ENCODE measurements at regions not wholly inside any gene's neighbourhood (a gene's known extent, or its start where the extent isn't known, plus 50 kb on each side); places are given as distances from the start of the nearest gene placed in this dataset.
"Not testable (repeated sequence)": the region's sequence is repeated elsewhere in the genome, so short reads cannot be mapped to it uniquely, and the experiment has no call there.

DNA sequence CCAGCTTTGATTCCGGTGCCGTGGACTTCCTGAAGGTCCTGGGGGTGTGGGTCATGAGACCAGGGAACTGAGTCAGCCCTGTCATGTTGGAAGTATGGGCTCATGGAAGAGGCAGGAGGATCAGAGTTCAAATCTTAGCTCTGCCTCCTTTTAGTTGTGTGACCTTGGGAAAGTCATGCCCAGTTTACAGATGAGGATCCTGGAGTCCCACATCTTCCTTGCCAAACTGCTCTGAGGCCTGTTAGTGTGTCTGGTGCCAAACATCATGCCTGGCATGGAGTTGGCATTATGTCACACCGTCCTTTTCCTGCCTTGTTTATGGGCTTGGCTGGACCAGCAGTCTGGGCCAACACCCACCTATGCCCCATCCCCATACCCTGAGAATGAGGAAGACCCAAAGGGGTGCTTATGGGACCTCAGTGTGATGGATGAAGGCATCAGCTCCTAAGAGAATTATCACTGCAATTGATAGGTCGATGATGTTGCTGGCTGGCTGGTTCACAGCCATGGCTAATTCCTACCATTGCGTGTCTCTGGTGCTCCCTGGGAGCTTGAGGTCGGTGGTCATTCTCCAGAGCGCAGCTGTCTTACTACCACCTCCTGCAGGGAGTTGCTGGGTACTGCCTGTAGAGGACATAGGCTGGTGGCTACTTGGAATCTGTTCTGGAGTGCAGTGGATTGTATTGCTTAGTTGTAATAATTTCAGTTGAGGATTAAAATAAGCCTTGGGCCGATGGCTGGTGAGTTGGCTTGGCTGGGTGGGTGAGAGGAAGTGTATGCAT is 140.5 kb upstream of the PITX1 start:
- H3K27me3 ChIP-seq (ENCODE audit: control insufficient read depth in 1 of 2, insufficient read depth in 2 of 2, low read length in 2 of 2), result peaks cover 5 to 6% of the 10 kb centered on the region in 2 donors
- no peaks in the 10 kb centered on the region for H3K36me3 ChIP-seq (ENCODE audit: control insufficient read depth in 2 of 2, insufficient read depth in 2 of 2, low read length in 2 of 2)
- H3K9ac ChIP-seq (ENCODE audit: low read length in 2 of 2), result no peak overlapping the region
- no peaks in the 10 kb centered on the region for H3K4me1 ChIP-seq (ENCODE audit: control insufficient read depth, insufficient read depth, low read length)
- no peaks in the 10 kb centered on the region for H3K9me3 ChIP-seq (ENCODE audit: control insufficient read depth in 2 of 2, low read length in 2 of 2)
- no peak overlapping the region for H3K4me3 ChIP-seq (ENCODE audit: low read length in 2 of 2)
- no peak overlapping the region for H3K27ac ChIP-seq (ENCODE audit: low read length)

DNA sequence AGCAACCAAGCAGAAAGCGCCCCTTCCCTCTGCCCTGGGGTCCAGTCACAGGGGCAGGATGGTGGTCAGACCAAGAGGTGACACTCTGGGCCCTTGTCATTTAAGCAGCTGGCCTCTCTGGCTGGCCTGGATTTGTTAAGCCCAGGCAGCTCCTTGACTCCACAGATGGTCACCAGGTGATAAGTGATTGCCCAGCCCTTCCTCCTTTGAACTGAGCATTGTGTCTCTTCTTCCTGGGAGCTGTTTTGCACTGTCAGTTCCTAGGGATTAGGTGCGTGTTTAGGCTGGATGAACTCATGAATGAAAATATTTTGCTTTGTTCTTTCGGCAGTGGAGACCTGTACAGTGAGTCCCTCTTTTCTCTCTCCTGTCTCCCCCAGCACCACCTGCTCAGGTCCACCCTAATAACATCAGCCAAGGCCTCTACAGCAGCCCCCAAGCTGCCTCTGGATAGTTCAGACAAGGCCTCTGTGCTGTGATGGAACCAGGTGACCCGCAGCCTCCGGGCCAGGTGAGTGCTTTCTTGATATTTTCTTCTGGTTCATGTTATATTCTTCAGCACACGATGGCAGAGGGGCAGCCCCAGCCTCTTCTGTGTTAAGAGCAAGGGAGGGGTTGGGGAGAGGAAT is 139.7 kb upstream of the PITX1 start:
- H3K4me3 ChIP-seq (ENCODE audit: low read length in 2 of 2), result no peak overlapping the region
- H3K9ac ChIP-seq (ENCODE audit: low read length in 2 of 2), result no peak overlapping the region
- no peaks in the 10 kb centered on the region for H3K4me1 ChIP-seq (ENCODE audit: control insufficient read depth, insufficient read depth, low read length)
- no peaks in the 10 kb centered on the region for H3K36me3 ChIP-seq (ENCODE audit: control insufficient read depth in 2 of 2, insufficient read depth in 2 of 2, low read length in 2 of 2)
- peaks cover 5 to 6% of the 10 kb centered on the region in 2 donors for H3K27me3 ChIP-seq (ENCODE audit: control insufficient read depth in 1 of 2, insufficient read depth in 2 of 2, low read length in 2 of 2)
- no peak overlapping the region for H3K27ac ChIP-seq (ENCODE audit: low read length)
- H3K9me3 ChIP-seq (ENCODE audit: control insufficient read depth in 2 of 2, low read length in 2 of 2), result no peaks in the 10 kb centered on the region

GRCh38 chr5:135172718-135173117 is 138.7 kb upstream of the PITX1 start:
- Histone ChIP-seq H3K4me3 (ENCODE audit: low read length in 2 of 2) (no peak overlapping the region), H3K9me3 (ENCODE audit: control insufficient read depth in 2 of 2, low read length in 2 of 2) (no peaks in the 10 kb centered on the region), H3K27me3 (ENCODE audit: control insufficient read depth in 1 of 2, insufficient read depth in 2 of 2, low read length in 2 of 2) (peaks cover 5 to 6% of the 10 kb centered on the region in 2 donors), H3K9ac (ENCODE audit: low read length in 2 of 2) (no peak overlapping the region), H3K4me1 (ENCODE audit: control insufficient read depth, insufficient read depth, low read length) (no peaks in the 10 kb centered on the region), H3K36me3 (ENCODE audit: control insufficient read depth in 2 of 2, insufficient read depth in 2 of 2, low read length in 2 of 2) (no peaks in the 10 kb centered on the region), H3K27ac (ENCODE audit: low read length) (no peak overlapping the region)

GRCh38 chr5:135171336-135171735 is 137.3 kb upstream of the PITX1 start:
- peaks cover 4 to 5% of the 10 kb centered on the region in 2 donors for H3K27me3 ChIP-seq (ENCODE audit: control insufficient read depth in 1 of 2, insufficient read depth in 2 of 2, low read length in 2 of 2)
- H3K36me3 ChIP-seq (ENCODE audit: control insufficient read depth in 2 of 2, insufficient read depth in 2 of 2, low read length in 2 of 2), result no peaks in the 10 kb centered on the region
- H3K9ac ChIP-seq (ENCODE audit: low read length in 2 of 2), result no peak overlapping the region
- no peak overlapping the region for H3K4me3 ChIP-seq (ENCODE audit: low read length in 2 of 2)
- H3K27ac ChIP-seq (ENCODE audit: low read length), result no peak overlapping the region
- H3K4me1 ChIP-seq (ENCODE audit: control insufficient read depth, insufficient read depth, low read length), result no peaks in the 10 kb centered on the region
- H3K9me3 ChIP-seq (ENCODE audit: control insufficient read depth in 2 of 2, low read length in 2 of 2), result no peaks in the 10 kb centered on the region

- peaks cover 4 to 5% of the 10 kb centered on the region in 2 donors for H3K27me3 ChIP-seq (ENCODE audit: control insufficient read depth in 1 of 2, insufficient read depth in 2 of 2, low read length in 2 of 2)
- no peak overlapping the region for H3K27ac ChIP-seq (ENCODE audit: low read length)
These were observed 136.5 kb upstream of the PITX1 start for GRCh38 chr5:135170500-135170899.

GRCh38 chr5:135169753-135170152 is 135.7 kb upstream of the PITX1 start:
- H3K36me3 ChIP-seq (ENCODE audit: control insufficient read depth in 2 of 2, insufficient read depth in 2 of 2, low read length in 2 of 2), result no peaks in the 10 kb centered on the region
- no peak overlapping the region for H3K27ac ChIP-seq (ENCODE audit: low read length)
- H3K4me1 ChIP-seq (ENCODE audit: control insufficient read depth, insufficient read depth, low read length), result no peaks in the 10 kb centered on the region
- peaks cover 4 to 5% of the 10 kb centered on the region in 2 donors for H3K27me3 ChIP-seq (ENCODE audit: control insufficient read depth in 1 of 2, insufficient read depth in 2 of 2, low read length in 2 of 2)
- H3K4me3 ChIP-seq (ENCODE audit: low read length in 2 of 2), result no peak overlapping the region
- no peak overlapping the region for H3K9ac ChIP-seq (ENCODE audit: low read length in 2 of 2)
- H3K9me3 ChIP-seq (ENCODE audit: control insufficient read depth in 2 of 2, low read length in 2 of 2), result no peaks in the 10 kb centered on the region

More at GRCh38 chr5:135170500-135170899, 136.5 kb upstream of the PITX1 start:
- Histone ChIP-seq H3K9me3 (ENCODE audit: control insufficient read depth in 2 of 2, low read length in 2 of 2) (no peaks in the 10 kb centered on the region), H3K4me1 (ENCODE audit: control insufficient read depth, insufficient read depth, low read length) (no peaks in the 10 kb centered on the region), H3K36me3 (ENCODE audit: control insufficient read depth in 2 of 2, insufficient read depth in 2 of 2, low read length in 2 of 2) (no peaks in the 10 kb centered on the region), H3K9ac (ENCODE audit: low read length in 2 of 2) (no peak overlapping the region), H3K4me3 (ENCODE audit: low read length in 2 of 2) (no peak overlapping the region)

GRCh38 chr5:135167634-135168033 is 133.6 kb upstream of the PITX1 start:
- Histone ChIP-seq H3K9ac (ENCODE audit: low read length in 2 of 2) (no peak overlapping the region), H3K27me3 (ENCODE audit: control insufficient read depth in 1 of 2, insufficient read depth in 2 of 2, low read length in 2 of 2) (peaks cover 6 to 8% of the 10 kb centered on the region in 2 donors), H3K4me1 (ENCODE audit: control insufficient read depth, insufficient read depth, low read length) (no peaks in the 10 kb centered on the region), H3K36me3 (ENCODE audit: control insufficient read depth in 2 of 2, insufficient read depth in 2 of 2, low read length in 2 of 2) (no peaks in the 10 kb centered on the region), H3K9me3 (ENCODE audit: control insufficient read depth in 2 of 2, low read length in 2 of 2) (no peaks in the 10 kb centered on the region), H3K27ac (ENCODE audit: low read length) (no peak overlapping the region), H3K4me3 (ENCODE audit: low read length in 2 of 2) (no peak overlapping the region)

GRCh38 chr5:135164873-135165614 is 131.0 kb upstream of the PITX1 start:
- not testable (repeated sequence) for H3K4me3 ChIP-seq (ENCODE audit: low read length in 2 of 2); H3K27me3 ChIP-seq (ENCODE audit: control insufficient read depth in 1 of 2, insufficient read depth in 2 of 2, low read length in 2 of 2); H3K9me3 ChIP-seq (ENCODE audit: control insufficient read depth in 2 of 2, low read length in 2 of 2); H3K36me3 ChIP-seq (ENCODE audit: control insufficient read depth in 2 of 2, insufficient read depth in 2 of 2, low read length in 2 of 2); H3K9ac ChIP-seq (ENCODE audit: low read length in 2 of 2); H3K27ac ChIP-seq (ENCODE audit: low read length); H3K4me1 ChIP-seq (ENCODE audit: control insufficient read depth, insufficient read depth, low read length)

DNA sequence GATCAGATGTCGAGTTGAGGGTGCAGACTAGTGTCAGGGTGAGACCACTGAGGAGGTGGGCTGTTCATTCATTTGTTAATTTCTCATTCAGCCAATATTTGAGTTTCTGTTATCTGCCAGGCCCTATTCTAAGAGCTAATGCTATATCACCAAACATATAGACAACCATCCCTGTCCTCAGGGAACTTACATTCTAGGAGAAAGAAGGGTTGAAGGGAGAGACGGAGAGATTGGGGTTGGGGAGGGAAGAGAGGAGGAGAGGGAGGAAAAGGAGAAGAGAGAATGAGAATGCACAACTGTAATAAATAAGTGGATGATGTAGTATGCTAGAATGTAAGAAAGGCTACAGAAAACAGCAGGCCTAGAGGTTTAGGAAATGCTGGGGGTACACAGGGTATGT is 129.9 kb upstream of the PITX1 start:
- H3K9ac ChIP-seq (ENCODE audit: low read length in 2 of 2), result no peak overlapping the region
- no peak overlapping the region for H3K27ac ChIP-seq (ENCODE audit: low read length)
- H3K9me3 ChIP-seq (ENCODE audit: control insufficient read depth in 2 of 2, low read length in 2 of 2), result peaks cover 3 to 6% of the 10 kb centered on the region in 2 donors
- H3K4me1 ChIP-seq (ENCODE audit: control insufficient read depth, insufficient read depth, low read length), result no peaks in the 10 kb centered on the region
- H3K27me3 ChIP-seq (ENCODE audit: control insufficient read depth in 1 of 2, insufficient read depth in 2 of 2, low read length in 2 of 2), result peaks cover 4% of the 10 kb centered on the region in 2 donors
- no peaks in the 10 kb centered on the region for H3K36me3 ChIP-seq (ENCODE audit: control insufficient read depth in 2 of 2, insufficient read depth in 2 of 2, low read length in 2 of 2)
- no peak overlapping the region for H3K4me3 ChIP-seq (ENCODE audit: low read length in 2 of 2)

- Histone ChIP-seq H3K36me3 (ENCODE audit: control insufficient read depth in 2 of 2, insufficient read depth in 2 of 2, low read length in 2 of 2) (no peaks in the 10 kb centered on the region), H3K4me1 (ENCODE audit: control insufficient read depth, insufficient read depth, low read length) (no peaks in the 10 kb centered on the region), H3K9me3 (ENCODE audit: control insufficient read depth in 2 of 2, low read length in 2 of 2) (peaks cover 3 to 6% of the 10 kb centered on the region in 2 donors), H3K9ac (ENCODE audit: low read length in 2 of 2) (no peak overlapping the region), H3K27me3 (ENCODE audit: control insufficient read depth in 1 of 2, insufficient read depth in 2 of 2, low read length in 2 of 2) (peaks cover 4% of the 10 kb centered on the region in 2 donors), H3K4me3 (ENCODE audit: low read length in 2 of 2) (no peak overlapping the region), H3K27ac (ENCODE audit: low read length) (no peak overlapping the region)
These were observed 129.4 kb upstream of the PITX1 start for GRCh38 chr5:135163391-135163790.
